ENCODE measurements at regions not wholly inside any gene's neighbourhood (a gene's known extent, or its start where the extent isn't known, plus 50 kb on each side); places are given as distances from the start of the nearest gene placed in this dataset.

GRCh38 chr10:29199339-29199738 lies 89.5 kb upstream of the LYZL1 start (continued):
- TF ChIP-seq BCL3 (IDR thresholded peaks at IDR 0.05; ENCODE audit: borderline replicate concordance, insufficient read depth, low read depth, low read length, poor library complexity, severe bottlenecking) (no peak), FOXK2 (IDR thresholded peaks at IDR 0.05) (no peak), NBN (IDR thresholded peaks at IDR 0.05) (no peak), USF1 (IDR thresholded peaks at IDR 0.05; ENCODE audit: borderline replicate concordance, extremely low read length, insufficient read depth, low read depth, low read length) (no peak), CEBPB (IDR thresholded peaks at IDR 0.05; ENCODE audit: borderline replicate concordance in 1 of 2, low read depth in 2 of 2, low read length in 2 of 2) (no peak), PBX3 (IDR thresholded peaks at IDR 0.05; ENCODE audit: insufficient replicate concordance, low read depth, low read length) (no peak), BMI1 (IDR thresholded peaks at IDR 0.05; ENCODE audit: borderline replicate concordance) (no peak)

GRCh38 chr10:29199941-29200679 lies 88.8 kb upstream of the LYZL1 start:
- FAIRE-seq (no peak), ATAC-seq (no peak), DNase-seq (ENCODE audit: low read depth, low spot score) (no peak)
- H3K27me3 ChIP-seq (replicated peaks in 1 of 2; ENCODE audit: control insufficient read depth in 2 of 2, insufficient read depth in 2 of 2, low read length in 1 of 2) = no peaks in the 10 kb centered on the region
- ChIA-PET CTCF (no interaction called here), RAD21 (ENCODE audit: unreplicated experiment) (no interaction called here), POLR2A (no interaction called here), SMC1A (ENCODE audit: uncharacterized antibody, unreplicated experiment) (no interaction called here)
- no peaks in the 10 kb centered on the region for H3K4me1 ChIP-seq (ENCODE audit: control insufficient read depth, insufficient read depth, low read length)
- BruUV-seq (replicated peaks) = no TSS peak
- no peak overlapping the region for H2AFZ ChIP-seq (ENCODE audit: control insufficient read depth, low read depth, low read length)
- H4K20me1 ChIP-seq (ENCODE audit: control insufficient read depth, insufficient read depth) = no peaks in the 10 kb centered on the region
- no peaks in the 10 kb centered on the region for H3K79me2 ChIP-seq (ENCODE audit: control insufficient read depth, insufficient read depth, low read length)
- in situ Hi-C loops (cut with MboI) = no loop called here
- H3K9ac ChIP-seq (ENCODE audit: control insufficient read depth, insufficient read depth, low read length) = no peak overlapping the region
- intact Hi-C loops (cut with micrococcal nuclease; ENCODE audit: unreplicated experiment) = no loop called here
- no peaks in the 10 kb centered on the region for H3K9me3 ChIP-seq (replicated peaks; ENCODE audit: control insufficient read depth, insufficient read depth, low read length)
- no peak overlapping the region for H3K4me2 ChIP-seq (ENCODE audit: control insufficient read depth, insufficient read depth)
- H3K27ac ChIP-seq (ENCODE audit: control insufficient read depth, insufficient read depth) = no peak overlapping the region
- H3K4me3 ChIP-seq = no peak overlapping the region
- H3K36me3 ChIP-seq (ENCODE audit: control insufficient read depth in 2 of 2, insufficient read depth in 2 of 2, low read length in 1 of 2) = no peaks in the 10 kb centered on the region
- 14% methylated on average over 4 of the region's 4 CpGs for WGBS (ENCODE audit: insufficient coverage, insufficient replicate concordance, low lambda C conversion rate, missing lambda C conversion rate)
- TF ChIP-seq SREBF2 (IDR thresholded peaks at IDR 0.05; ENCODE audit: low read length) = no peak
- TF ChIP-seq SKIL (IDR thresholded peaks at IDR 0.05; ENCODE audit: low read depth, poor library complexity, severe bottlenecking) = no peak
- TF ChIP-seq KDM1A (IDR thresholded peaks at IDR 0.05; ENCODE audit: borderline replicate concordance) = no peak
- no peak for TF ChIP-seq E4F1 (IDR thresholded peaks at IDR 0.05; ENCODE audit: borderline replicate concordance, partially characterized antibody)
- no peak for TF ChIP-seq RBBP5 (conservative IDR thresholded peaks at IDR 0.05)
- no peak for TF ChIP-seq BRCA1 (IDR thresholded peaks at IDR 0.05; ENCODE audit: low read depth, low read length)
- TF ChIP-seq ZZZ3 (IDR thresholded peaks at IDR 0.05; ENCODE audit: control insufficient read depth, insufficient read length, low read depth) = no peak

Measured in GM12878 (cell line).